GM19463 (cell line): ENCODE measurements at regions not wholly inside any gene's neighbourhood (a gene's known extent, or its start where the extent isn't known, plus 50 kb on each side); places are given as distances from the start of the nearest gene placed in this dataset.

Experiments
- ATAC-seq: cut with Tn5 transposase; IDR thresholded peaks from one replicate; pipeline ENCODE4 v1.9.1; 2021; ENCODE audit warnings: mild to moderate bottlenecking, moderate library complexity; ENCODE audit not compliant: unreplicated experiment

DNA sequence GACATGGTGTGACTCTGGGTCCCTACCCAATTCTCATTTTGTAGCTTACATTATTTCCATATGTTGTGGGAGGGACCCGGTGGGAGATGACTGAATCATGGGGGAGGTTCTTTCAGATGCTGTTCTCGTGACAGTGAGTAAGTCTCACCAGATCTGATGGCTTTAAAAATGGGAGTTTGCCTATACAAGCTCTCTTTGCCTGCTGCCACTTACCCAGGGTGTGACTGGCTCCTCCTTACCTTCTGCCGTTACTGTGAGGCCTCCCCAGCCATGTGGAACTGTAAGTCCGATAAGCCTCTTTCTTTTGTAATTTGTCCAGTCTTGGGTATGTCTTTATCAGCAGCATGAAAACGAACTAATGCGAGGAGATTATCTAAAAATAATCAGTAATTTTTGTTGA, 1683.2 kb upstream of the SLC39A10 start:
- ATAC-seq = no peak

DNA sequence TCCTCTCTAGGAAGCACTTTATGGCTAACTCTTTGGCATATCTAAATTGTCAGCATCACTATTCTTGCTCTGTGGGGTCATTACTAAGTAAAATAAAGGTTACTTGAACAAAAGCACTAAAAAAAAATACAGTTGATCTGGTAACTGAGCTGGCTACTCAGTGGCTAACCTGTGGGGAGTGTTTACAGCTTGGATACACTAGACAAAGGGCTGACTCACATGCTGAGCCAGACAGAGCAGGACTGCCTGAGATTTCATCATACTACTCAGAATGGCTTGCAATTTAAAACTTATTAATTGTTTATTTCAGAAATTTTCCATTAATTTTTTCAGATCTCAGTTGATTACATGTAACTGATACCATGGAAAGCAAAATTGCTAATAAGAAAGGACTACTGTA, 1690.4 kb upstream of the SLC39A10 start:
- ATAC-seq = no peak

DNA sequence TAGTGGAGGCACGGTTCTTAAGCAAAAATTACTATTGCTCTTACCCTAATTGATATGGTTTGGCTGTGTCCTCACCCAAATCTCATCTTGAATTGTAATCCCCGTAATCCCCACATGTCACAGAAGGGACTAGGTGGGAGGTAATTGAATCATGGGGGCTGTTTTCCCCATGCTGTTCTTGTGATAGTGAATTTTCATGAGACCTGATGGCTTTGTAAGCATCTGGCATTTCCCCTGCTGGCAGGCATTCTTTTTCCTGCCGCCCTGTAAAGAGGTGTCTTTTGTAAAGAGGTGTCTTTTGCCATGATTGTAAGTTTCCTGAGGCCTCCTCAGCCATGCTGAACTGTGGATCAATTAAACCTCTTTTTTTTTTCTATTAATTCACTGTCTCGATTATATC, 1691.8 kb upstream of the SLC39A10 start:
- no peak for ATAC-seq

DNA sequence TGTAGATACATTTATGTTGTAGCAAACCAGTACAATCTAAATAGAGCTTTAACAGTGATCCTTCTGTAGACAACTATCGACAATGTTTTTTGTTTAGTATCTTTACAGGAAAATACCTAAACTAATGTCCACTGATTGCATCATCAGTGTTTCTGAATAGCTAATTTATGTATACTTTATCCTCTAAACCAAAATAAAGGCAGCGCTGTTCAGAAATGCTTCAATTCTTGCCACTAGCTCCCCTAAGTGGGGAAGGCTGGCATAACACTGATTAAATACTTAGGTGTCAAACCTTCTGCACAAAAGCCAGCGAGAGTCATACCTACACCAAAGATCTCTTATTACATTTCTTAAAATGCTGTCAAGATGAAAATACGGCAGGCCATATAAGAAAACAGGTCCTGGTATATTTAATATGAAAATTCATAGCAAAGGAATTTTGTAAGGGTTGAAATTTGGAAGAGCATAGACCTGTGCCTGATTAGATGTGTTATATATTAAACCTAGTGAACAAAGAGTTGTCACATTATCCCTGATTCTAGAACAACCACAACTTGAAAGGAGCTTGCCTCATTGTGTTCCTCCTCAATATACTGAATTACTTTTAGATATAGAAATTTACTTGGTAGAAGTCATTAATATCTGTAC, 1693.4 kb upstream of the SLC39A10 start:
- ATAC-seq = peak; percentile 77

DNA sequence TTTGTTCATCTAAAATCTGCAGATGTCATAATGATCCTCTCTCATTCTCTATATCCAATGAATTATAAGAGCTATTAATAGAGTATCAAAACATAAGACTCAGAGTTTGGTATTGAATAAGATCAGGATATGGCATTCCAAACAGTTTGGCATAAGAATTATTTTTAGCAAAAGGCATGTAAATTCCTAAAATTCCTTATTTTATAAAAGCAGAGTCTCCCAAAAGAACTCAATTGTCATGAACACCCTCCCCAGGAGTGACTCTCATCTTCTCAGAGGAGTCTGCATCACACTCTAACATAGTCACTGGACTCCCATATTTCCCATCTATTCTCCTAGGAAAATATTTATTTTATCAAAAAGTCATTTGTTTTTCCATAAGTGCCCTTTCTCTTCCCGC, 1710.2 kb upstream of the SLC39A10 start:
- ATAC-seq = no peak

DNA sequence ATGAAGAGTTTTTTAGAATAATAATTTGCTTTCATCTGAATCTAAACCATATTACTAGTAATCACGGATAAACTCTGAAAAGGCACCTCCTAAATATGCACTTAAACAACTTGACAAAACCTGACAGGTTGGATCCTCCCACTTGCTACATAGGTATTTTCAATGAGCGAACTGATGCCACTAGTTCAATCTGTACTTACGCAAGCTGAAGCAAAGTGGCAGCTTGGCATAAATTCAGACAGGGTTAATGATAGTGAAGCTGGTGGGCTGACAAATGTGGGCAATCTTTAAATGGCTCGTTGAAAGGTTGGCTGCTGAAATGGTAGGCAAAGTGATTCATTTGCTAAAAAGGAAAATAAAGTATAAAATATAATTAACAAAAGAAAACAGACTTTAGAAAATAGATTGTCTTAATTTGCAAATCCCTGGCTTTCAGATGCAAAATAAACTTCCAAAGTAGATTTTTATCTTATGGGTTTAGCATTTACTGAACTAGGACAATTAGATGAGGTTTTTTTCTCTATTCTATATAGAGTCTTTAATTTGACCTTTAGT, 1713.5 kb upstream of the SLC39A10 start:
- no peak for ATAC-seq

DNA sequence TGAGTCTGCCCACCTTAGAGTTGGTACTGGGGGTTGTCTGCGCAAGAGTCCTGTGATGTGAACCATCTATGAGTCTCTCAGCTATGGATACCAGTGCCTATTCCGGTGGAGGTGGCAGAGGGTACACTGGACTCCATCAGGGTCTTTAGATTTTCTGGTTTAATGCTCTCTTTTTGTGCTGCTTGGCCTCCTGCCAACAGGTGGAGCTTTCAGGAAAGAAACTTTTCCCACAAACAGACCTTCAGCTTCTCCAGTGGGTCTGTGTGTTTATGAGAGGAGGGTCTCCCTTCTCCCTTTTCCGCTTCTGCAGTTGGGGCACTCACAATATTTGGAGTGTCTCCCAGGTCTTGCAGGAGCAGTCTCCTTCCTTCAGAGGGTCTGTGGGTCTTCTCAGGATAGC, 1721.9 kb upstream of the SLC39A10 start:
- ATAC-seq = no peak

DNA sequence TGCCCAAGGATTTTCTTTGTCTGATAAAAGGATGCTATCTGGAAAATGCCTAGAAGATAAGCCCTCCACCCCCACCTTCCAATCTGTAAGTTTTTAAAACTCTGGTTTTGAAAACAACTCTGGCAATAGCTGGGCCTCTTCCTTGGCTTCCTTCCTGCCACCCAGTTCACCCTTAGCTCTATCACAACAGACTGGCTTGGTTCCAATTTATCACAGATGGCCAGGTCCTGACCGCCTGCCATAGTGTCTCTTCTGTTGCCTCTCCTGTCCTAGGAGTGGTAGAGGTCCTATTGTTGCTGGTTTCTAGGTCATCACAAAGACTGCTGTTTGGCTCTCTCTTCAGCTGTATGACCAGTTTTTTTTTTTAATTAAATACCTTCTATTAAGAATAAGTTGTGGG, 1727.9 kb upstream of the SLC39A10 start:
- no peak for ATAC-seq

DNA sequence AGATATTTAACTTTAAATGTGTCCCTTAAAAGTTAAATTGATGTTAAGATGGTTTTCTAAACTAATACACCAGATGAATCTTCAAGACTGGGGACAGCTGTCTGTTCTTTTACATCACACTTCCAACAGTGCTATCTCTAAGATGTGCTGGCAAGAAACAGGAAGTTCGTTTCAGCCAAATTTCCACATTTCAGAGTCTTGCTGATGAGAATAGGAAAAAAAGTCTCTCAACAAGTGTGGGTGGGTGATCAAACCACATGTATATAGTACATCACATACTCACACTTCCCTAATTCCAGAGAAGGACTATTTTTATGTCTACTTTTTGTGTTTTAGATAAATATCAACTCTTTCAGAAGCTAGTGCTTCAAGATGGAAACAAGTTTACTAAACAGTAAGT, 1712.8 kb upstream of the TMEFF2 start:
- no peak for ATAC-seq

DNA sequence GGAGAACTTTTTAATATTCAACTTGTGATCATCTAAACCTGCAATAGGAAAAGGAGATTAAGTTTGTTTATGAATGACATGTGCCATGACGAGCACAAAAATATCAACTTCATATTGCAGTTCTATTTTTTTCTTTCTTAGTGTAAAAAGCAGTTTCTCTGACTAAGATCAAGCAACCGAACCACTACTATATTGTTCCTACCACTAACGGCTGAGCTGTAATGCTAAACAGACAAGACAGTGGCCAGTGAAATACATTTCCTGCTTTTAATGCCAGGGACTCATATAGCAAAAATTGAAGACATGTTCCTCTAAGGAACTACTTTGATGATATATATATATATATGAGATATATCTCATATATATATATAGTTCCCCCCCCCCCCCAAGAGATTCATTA, 1705.6 kb upstream of the TMEFF2 start:
- ATAC-seq = no peak

DNA sequence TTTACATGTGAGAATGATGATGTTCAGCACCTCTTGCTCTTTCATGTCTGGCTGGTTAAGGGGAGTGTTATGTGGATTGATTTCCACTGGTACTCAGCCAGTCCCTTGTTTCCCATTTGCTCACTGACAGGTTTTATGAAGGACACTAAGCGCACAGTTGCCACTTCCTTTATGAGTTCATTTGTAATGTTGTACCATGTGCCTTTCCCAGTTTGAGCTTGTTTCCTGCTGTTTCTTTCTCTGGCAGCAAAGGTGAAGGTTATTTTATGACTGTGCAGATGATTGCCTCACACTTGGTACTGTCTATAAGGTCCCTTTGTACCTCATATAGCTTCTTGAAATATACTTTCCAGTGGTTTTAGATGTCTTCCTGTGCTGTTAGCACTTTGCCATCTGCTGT, 1700.5 kb upstream of the TMEFF2 start:
- no peak for ATAC-seq

DNA sequence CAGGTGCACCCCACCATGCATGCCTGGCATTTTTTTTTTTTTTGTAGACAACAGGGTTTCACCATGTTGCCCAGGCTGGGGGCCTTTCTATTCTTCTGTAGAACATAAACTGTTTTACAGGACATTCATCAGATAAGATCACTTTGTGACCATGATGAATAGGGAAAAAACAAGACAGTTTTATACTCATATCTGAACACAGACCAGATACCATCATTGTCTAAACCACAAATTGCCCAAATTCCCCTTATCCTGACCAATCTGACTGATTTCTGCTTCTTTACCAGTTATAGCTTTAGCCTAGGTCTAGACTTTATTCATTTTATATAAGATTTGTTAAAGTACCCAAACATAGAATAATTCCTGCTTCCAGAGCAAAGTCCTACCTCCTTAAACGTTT, 1699.3 kb upstream of the TMEFF2 start:
- peak; percentile 37 for ATAC-seq

DNA sequence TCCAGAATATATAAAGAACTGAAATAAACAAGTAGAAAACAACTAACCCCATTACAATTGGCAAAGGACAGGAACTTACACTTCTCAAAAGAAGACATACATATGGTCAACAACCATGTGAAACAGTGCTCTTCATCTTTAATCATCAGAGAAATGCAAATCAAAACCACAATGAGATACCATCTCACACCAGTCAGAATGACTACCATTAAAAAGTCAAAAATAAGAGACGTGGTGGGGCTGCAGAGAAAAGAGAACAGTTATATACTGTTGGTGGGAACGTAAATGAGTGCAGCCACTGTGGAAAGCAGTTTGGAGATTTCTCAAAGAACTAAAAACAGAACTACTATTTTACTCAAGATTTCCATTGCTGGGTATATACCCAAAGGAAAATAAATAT, 1696.3 kb upstream of the TMEFF2 start:
- no peak for ATAC-seq

DNA sequence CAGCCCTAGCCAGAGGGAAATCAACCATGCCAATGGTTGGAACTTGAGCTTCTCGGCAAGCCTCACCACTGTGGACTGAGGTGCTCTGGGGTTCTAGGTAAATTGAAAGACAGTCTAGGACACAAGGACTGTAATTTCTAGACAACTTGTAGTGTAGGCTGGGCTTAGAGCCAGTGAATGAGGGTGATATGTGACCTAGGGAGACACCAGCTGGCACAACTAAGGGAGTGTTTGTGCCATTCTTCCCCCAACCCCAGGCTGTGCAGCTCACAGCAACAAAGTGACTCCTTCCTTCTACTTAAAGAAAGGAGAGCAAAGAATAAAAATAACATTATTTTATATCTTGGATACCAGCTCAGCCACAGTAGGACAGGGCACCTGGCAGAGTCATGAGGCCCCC, 1690.7 kb upstream of the TMEFF2 start:
- ATAC-seq = no peak

DNA sequence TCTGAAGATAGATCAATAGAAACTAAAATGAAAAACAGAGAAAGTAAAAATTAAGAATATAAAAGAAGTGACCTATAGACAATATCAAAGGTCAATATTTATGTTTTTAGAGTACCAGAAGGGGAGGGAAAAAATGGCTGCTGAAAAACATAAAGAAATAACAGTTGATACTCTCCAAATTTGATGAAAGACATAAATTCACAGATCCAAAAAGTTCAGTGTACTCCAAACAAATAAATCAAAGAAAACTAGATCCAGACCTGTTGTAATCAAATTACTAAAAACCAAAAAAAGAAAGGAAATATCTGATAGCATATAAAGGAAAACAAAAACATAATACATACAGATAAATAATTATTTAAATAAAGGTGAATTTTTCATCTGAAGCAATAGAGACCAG, 1689.1 kb upstream of the TMEFF2 start:
- no peak for ATAC-seq

DNA sequence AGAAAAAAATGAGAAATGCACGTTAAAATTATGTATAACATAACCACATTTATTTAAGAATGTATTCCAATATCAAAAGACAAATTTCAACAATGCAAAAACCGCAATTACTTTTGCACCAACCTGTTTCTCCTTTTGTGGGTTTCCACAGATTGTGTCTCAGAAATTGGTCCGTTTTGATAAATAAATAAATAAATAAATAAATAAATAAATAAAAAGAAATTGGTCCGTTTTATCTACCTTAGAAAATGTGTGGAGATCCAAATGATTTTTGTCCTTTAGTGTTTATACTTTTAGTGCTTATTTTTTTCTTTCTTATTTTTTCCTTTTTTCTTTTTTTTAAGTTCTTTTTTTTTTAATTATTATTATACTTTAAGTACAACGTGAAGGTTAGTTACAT, 1682.2 kb upstream of the TMEFF2 start:
- ATAC-seq = no peak

DNA sequence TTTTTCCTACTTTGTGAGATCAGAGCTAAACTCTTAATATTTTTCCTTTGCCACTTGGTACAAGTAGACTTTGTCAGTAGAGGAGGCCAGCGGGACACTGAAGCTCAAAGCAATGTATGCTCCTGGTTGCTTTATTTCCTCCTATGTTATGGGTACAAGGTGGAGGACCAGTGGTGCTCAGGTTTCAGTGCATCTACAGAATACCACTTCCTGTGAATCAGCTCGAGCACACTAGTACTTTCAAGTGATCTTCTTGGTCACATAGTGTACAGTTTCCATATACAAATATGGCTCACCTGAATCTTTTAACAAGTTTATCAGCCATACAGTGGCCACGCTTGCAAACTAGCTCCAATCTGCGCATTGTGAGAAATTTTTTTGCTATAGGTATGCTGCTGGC, 1674.8 kb upstream of the TMEFF2 start:
- ATAC-seq = no peak

DNA sequence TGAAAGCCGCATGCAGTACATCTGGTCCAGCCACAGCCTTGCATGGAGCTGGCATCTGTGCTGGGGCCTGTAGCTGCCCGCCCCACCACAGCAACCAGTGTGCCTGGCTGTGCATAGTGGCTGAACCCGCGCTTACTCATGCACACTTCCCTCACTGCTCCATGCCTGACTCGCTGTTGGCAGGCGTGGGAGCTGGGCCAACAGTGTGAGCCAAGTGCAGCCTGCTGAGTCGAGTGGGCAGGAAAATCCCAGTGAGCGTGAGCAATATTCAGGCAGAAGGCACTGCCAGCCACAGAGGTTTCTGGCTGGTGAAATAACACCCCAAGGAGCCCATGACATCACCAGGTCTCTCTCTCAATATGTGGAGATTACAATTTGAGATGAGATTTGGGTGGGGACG, 1674.1 kb upstream of the TMEFF2 start:
- ATAC-seq = no peak

DNA sequence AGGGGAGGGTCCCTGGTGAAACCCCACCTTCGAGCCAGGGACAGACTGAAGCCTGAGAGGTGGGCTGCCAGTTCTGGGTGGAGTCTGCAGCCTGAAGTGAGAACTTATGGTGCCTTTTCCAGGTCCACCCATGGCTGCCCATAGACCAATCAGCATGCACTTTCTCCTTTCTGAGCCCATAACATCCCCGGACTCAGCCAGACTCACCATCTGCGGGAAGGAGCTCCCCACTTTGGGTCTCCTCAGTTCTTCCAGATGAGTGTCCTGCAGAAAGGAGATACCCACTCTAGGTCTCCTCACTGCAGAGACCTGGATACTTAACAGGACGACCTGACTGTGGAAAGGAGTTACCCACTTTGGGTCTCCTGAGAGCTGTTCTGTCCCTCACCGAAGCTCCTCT, 1673.4 kb upstream of the TMEFF2 start:
- ATAC-seq = no peak

DNA sequence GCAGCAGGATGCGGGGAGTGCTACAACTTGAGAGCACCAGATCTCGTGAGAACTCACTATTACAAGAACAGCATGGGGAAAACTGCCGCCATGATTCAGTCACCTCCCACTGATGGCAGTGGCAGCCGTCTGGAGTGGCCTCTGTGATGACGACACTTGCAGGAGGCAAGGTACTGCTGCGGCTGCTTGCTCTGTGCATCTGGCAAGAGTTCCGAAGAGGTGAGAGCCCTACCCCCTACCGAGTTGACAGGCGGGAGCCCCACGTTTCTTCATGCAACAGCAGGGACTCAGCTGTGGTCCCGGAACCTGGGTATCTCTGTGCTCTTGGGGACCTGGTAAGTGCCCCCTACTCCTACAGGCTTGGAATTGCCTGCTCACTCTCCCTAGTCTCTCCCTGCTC, 1672.7 kb upstream of the TMEFF2 start:
- no peak for ATAC-seq

DNA sequence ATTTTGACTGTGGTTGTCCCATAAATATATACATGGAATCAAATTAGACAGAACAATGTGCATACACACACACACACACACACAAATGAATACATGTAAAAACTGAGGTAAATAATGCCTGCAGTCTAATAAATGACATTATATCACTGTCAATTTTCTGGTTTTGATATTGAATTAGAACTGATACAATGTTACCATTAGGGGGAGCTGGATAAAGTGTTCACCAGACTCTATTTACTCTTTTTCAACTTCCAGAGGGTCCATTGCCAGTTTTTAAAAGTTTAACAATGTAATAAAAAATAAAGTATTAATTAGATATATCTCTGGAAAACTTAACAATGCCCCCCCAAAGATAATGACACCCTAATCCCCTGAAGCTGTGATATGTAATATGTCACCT, 1666.8 kb upstream of the TMEFF2 start:
- ATAC-seq = no peak

DNA sequence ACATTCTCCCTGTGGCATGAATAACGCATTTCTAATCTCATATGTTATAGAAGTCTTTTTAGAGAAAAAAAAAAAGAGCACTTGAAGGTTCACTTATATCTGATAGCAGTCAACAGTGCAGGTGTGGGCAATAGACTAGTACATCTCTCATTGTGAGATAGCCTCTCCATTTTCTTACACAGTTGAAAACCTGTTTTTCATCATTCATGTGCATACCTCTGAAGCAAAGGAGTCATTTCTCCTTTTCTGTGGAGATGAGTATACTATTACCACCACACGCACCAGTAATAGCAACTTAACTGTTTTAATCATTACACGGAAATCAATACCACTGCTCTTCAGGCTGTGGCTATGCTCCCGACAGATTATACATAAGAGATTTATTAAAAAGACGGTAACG, 1653.3 kb upstream of the TMEFF2 start:
- no peak for ATAC-seq

DNA sequence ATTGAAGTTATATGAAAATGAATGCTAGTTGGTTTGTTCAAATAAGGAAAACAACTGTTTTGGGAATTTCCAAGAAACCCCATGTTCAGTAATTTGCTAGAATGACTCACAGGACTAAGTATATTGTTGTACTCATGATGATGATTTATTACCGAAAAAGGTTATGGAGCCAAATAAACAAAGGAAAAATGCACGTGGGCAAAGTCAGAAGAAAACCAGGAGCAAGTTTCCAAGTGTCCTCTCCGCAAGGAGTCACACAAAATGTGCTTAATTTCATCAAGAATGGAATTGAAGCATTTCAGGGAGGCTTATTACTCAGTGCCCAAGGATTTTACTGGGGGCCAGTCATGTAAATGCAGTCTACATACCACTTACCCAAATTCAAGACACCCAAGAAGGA, 1652.4 kb upstream of the TMEFF2 start:
- no peak for ATAC-seq
